ENCODE measurements at regions not wholly inside any gene's neighbourhood (a gene's known extent, or its start where the extent isn't known, plus 50 kb on each side); places are given as distances from the start of the nearest gene placed in this dataset.

DNA sequence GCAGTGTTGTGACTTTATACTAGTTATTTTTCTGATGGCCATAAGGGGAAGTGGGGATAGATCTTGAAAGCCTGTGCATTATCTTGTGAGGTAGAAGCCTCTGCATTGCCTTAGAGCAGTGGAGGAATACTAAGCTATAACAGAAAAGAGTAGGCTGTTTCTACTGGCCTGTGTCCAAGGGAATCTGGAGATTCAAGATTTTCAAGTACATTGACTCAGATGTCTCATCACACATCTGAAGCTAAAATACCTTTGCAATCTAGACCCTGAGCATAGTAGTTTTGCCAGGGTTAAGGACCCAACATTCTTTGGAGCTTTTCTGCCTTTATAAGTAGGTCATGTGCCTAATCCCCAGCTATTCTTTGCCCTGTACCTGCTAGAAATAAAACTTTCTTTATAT, 272.3 kb downstream of the TENT5A start:
- DNase-seq (ENCODE audit: low spot score), result no peak

DNA sequence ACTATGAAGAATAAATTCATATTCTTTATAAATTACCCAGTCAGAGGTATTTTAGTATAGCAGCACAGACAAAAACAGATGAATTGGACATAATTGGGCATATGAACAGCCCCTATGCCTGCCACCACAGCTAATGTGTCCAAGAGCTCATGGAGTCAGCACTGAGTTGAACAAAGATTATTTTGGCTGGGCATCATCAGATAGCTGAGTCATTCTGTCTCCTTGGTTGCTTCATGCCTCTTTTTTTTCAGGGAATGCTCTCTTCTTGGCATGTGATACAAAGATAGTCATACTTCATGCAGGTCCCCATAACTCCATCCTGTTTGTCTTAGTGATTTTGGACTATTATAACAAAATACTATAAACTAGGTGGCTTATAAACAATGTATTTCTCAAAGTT, 275.6 kb downstream of the TENT5A start:
- TF ChIP-seq, protein P1, sequence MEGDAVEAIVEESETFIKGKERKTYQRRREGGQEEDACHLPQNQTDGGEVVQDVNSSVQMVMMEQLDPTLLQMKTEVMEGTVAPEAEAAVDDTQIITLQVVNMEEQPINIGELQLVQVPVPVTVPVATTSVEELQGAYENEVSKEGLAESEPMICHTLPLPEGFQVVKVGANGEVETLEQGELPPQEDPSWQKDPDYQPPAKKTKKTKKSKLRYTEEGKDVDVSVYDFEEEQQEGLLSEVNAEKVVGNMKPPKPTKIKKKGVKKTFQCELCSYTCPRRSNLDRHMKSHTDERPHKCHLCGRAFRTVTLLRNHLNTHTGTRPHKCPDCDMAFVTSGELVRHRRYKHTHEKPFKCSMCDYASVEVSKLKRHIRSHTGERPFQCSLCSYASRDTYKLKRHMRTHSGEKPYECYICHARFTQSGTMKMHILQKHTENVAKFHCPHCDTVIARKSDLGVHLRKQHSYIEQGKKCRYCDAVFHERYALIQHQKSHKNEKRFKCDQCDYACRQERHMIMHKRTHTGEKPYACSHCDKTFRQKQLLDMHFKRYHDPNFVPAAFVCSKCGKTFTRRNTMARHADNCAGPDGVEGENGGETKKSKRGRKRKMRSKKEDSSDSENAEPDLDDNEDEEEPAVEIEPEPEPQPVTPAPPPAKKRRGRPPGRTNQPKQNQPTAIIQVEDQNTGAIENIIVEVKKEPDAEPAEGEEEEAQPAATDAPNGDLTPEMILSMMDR (IDR thresholded peaks at IDR 0.05; ENCODE audit: extremely low read depth, missing control alignments), result no peak
- DNase-seq (ENCODE audit: low spot score), result no peak

More for the DNA sequence above, 272.3 kb downstream of the TENT5A start:
- TF ChIP-seq, protein P1 (IDR thresholded peaks at IDR 0.05; ENCODE audit: extremely low read depth, missing control alignments), result no peak

DNA sequence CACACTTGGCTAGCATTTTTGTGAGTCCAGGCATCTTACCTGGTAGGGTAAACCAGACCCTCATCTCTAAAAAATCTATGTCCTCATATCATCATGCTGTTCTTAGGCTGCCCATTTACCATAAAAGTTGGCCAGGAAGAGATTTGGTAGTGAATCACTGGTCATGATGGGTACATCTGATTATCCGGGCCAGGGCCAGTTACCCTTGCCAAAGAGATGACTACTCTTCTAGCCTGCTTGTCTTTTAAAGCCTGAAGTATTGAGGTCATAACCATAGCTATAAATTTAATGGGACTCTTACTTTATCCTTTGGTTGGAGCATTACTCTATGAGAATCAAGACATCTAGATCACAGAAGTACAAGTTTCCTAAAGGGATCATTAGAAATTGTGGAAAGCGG, 276.8 kb downstream of the TENT5A start:
- TF ChIP-seq, protein P1 (IDR thresholded peaks at IDR 0.05; ENCODE audit: extremely low read depth, missing control alignments), result no peak
- no peak for DNase-seq (ENCODE audit: low spot score)

DNA sequence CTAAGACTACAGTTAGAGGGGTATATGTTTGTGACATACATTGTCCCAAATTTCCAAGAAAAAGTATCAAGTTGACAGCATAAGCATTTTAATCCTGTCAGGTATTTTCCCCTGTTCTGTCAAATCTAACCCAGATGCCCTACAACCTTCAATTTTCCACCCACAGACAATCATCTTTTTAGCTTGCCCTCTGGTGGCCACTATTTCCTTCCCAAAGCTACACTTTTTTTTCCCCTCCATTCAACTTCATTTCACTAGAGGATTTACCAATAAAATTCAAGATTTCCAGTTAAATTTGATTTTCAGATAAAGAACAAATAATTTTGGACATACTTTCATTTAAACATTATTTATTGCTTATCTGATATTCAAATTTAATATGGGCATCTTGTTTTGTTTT, 286.6 kb downstream of the TENT5A start:
- no peak for DNase-seq (ENCODE audit: low spot score)
- TF ChIP-seq, protein P1 (IDR thresholded peaks at IDR 0.05; ENCODE audit: extremely low read depth, missing control alignments), result no peak

DNA sequence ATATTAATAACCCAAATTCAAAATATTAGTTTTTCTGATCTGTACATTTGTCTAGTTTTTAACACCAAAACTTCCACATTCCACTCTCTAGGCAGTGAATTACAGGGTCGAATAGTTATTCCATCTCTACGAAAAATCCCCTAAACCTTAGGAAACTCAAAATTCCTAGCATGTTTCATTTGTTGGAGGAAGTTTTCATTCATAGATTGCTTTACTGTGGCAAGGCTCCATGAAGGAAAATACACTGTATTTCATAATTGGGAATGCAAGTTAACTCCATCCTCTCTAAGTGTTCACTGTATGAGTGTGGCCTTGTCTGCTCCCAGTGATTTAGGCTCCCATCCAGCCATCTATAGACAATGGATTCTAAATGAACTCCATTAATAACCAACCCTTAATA, 296.1 kb downstream of the TENT5A start:
- no peak for DNase-seq (ENCODE audit: low spot score)
- TF ChIP-seq, protein P1 (IDR thresholded peaks at IDR 0.05; ENCODE audit: extremely low read depth, missing control alignments), result no peak

DNA sequence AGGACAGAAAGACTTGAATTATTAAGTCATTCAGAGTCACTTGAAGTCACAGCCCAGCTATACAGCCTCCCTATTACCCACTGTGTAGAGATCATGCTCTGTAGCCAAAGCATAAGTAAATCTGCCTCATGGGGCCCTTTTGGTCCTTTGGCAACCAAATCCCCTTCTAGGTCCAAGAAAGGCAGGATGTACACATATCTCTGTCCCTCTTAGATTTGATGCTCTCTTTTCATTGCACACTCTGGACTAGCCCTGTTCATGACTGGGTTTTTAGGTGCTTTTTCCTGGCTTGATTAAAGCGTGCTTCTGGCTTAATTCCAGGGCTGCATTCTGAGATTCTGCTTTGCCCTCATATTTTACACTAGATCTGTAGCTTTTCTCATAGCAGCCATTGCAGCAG, 296.8 kb downstream of the TENT5A start:
- TF ChIP-seq, protein P1 (IDR thresholded peaks at IDR 0.05; ENCODE audit: extremely low read depth, missing control alignments), result no peak
- DNase-seq (ENCODE audit: low spot score), result no peak

DNA sequence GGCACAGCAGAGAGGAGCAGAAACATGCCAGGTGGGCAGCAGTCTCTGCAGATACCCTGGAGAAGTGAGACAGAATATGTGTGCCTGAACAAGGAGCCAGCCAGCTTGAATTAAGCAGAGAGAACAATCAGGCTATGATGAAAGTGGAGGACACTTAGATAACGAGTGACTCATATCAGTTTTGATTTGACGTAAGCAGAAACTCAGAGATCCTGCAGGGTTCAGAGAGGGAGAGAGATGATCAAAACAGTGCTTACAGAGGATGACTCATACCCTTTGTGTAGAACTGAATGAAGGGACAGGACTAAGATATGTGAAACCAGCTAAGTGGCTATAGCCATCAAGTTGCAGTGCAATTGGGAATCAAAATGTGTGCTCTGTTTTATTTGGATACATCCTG, 300.7 kb downstream of the TENT5A start:
- TF ChIP-seq, protein P1 (IDR thresholded peaks at IDR 0.05; ENCODE audit: extremely low read depth, missing control alignments), result no peak

More for the DNA sequence above, 300.7 kb downstream of the TENT5A start:
- DNase-seq (ENCODE audit: low spot score), result peak; percentile 17

Measured in GM20000 (cell line).